ENCODE measurements at regions not wholly inside any gene's neighbourhood (a gene's known extent, or its start where the extent isn't known, plus 50 kb on each side); places are given as distances from the start of the nearest gene placed in this dataset.

GRCh38 chr1:83796409-83796808, 202.5 kb downstream of the TTLL7 start:
- TF ChIP-seq GATA3 (IDR thresholded peaks at IDR 0.05; ENCODE audit: low read depth, low read length), result no peak
- no peak for TF ChIP-seq GATA2 (IDR thresholded peaks at IDR 0.05; ENCODE audit: low read depth, low read length)
